ENCODE measurements at regions not wholly inside any gene's neighbourhood (a gene's known extent, or its start where the extent isn't known, plus 50 kb on each side); places are given as distances from the start of the nearest gene placed in this dataset.

DNA sequence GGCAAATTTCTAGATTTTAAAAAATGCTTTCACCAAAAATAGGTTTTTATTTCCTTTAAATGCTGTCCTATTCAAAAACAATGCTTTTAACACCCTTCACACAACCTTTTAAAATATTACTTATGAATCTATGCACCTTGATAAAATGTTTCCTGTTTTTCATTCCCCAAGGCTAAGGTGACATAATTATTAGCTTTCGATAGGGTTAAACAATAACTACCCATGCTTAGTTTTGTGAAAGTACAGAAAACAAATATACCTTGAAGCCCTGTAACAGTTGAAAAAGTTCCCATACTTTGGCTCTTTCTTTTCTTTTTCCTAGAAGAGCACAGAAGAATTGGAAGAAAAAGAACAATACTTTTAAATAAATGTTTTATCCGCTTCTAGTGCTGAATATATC lies 54.9 kb upstream of the ITPRID2 start:
- no peak for TF ChIP-seq POLR2A (IDR thresholded peaks at IDR 0.05)
- TF ChIP-seq, protein P1, sequence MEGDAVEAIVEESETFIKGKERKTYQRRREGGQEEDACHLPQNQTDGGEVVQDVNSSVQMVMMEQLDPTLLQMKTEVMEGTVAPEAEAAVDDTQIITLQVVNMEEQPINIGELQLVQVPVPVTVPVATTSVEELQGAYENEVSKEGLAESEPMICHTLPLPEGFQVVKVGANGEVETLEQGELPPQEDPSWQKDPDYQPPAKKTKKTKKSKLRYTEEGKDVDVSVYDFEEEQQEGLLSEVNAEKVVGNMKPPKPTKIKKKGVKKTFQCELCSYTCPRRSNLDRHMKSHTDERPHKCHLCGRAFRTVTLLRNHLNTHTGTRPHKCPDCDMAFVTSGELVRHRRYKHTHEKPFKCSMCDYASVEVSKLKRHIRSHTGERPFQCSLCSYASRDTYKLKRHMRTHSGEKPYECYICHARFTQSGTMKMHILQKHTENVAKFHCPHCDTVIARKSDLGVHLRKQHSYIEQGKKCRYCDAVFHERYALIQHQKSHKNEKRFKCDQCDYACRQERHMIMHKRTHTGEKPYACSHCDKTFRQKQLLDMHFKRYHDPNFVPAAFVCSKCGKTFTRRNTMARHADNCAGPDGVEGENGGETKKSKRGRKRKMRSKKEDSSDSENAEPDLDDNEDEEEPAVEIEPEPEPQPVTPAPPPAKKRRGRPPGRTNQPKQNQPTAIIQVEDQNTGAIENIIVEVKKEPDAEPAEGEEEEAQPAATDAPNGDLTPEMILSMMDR (IDR thresholded peaks at IDR 0.05): no peak
- DNase-seq: no peak
- 85 to 94% methylated on average over 2 of the region's 2 CpGs for WGBS, 2 donors
- no peaks in the 10 kb centered on the region for H3K4me1 ChIP-seq
- no peaks in the 10 kb centered on the region for H3K27me3 ChIP-seq
- intact Hi-C loops (cut with DNase I; ENCODE audit: low total_unique reads): no loop called here
- H3K9me3 ChIP-seq: no peaks in the 10 kb centered on the region
- H3K4me3 ChIP-seq: no peak overlapping the region
- no peaks in the 10 kb centered on the region for H3K36me3 ChIP-seq (ENCODE audit: low read depth, missing control alignments)
- H3K27ac ChIP-seq: no peak overlapping the region

DNA sequence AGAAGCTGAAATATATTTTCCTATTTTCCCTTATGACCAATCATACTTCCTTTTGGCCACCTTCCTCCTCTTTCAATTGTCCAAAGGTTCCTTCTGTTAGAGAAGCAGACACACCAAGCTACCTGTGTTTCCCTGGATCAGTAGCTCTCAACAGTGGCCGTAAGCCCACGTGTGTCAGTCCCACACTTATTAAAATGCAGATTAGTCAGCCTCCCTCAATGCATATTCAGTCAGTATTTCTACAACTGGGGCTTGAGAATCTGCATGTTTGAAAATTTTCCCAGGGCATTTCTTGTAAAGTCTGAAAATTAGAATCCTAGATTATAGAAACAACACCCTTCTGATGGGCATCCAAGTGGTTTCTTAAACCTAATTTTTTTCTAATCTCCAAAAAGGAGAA lies 54.0 kb upstream of the ITPRID2 start:
- no peaks in the 10 kb centered on the region for H3K4me1 ChIP-seq
- DNase-seq: no peak
- no peak overlapping the region for H3K27ac ChIP-seq
- no peak for TF ChIP-seq POLR2A (IDR thresholded peaks at IDR 0.05)
- TF ChIP-seq, protein P1 (IDR thresholded peaks at IDR 0.05): no peak
- no peaks in the 10 kb centered on the region for H3K9me3 ChIP-seq
- WGBS, 2 donors: 81 to 90% methylated on average over 2 of the region's 2 CpGs
- intact Hi-C loops (cut with DNase I; ENCODE audit: low total_unique reads): no loop called here
- H3K27me3 ChIP-seq: no peaks in the 10 kb centered on the region
- H3K36me3 ChIP-seq (ENCODE audit: low read depth, missing control alignments): no peaks in the 10 kb centered on the region
- H3K4me3 ChIP-seq: no peak overlapping the region

DNA sequence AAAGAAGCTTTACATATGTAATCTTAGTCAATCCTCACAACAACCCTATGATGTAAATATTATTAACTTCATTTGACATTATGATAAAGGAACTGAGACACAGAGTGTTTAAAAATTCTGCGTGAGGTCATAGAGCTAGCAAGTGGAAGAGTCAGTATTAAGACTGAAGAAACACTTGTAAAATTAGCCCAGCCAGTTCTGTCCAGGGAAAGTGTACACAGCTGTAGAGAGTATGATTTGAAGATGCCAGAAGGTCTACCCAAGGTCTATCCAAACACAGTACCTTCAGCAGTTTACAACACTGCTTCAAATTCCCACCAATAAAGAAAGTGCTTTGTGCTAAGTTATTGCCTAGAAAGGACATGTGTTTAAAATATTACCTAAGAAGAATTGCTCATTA lies 51.7 kb upstream of the ITPRID2 start:
- DNase-seq: no peak
- intact Hi-C loops (cut with DNase I; ENCODE audit: low total_unique reads): no loop called here

DNA sequence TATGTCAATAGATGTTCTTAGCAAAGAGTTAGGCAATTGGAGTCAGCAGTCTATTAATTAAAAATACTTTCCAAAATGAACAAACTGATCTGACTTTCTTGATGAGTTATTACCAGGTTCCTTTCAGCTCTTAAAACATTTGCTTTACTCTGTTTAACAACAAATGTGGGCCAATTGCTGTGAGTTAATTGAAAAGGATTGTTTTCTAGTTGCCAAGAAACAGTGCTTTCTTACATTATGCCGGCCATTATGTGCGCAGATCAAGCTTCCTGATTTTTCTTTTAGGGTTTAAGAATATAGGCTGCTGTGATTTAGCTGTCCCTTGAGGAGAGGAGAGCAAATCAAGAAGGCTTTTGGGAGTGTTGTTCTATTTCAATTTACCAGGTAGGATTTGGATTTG lies 50.5 kb upstream of the ITPRID2 start:
- Histone ChIP-seq H3K27me3 (no peaks in the 10 kb centered on the region), H3K4me1 (no peaks in the 10 kb centered on the region), H3K4me3 (no peak overlapping the region), H3K27ac (no peak overlapping the region), H3K9me3 (no peaks in the 10 kb centered on the region), H3K36me3 (ENCODE audit: low read depth, missing control alignments) (no peaks in the 10 kb centered on the region)
- DNase-seq: no peak
- TF ChIP-seq, protein P1 (IDR thresholded peaks at IDR 0.05): no peak
- no peak for TF ChIP-seq POLR2A (IDR thresholded peaks at IDR 0.05)
- 71 to 72% methylated on average over 2 of the region's 2 CpGs for WGBS, 2 donors
- intact Hi-C loops (cut with DNase I; ENCODE audit: low total_unique reads): no loop called here

More for the DNA sequence above, 51.7 kb upstream of the ITPRID2 start:
- TF ChIP-seq, protein P1 (IDR thresholded peaks at IDR 0.05): no peak
- TF ChIP-seq POLR2A (IDR thresholded peaks at IDR 0.05): no peak
- Histone ChIP-seq H3K4me1 (no peaks in the 10 kb centered on the region), H3K4me3 (no peak overlapping the region), H3K27ac (no peak overlapping the region), H3K9me3 (no peaks in the 10 kb centered on the region), H3K36me3 (ENCODE audit: low read depth, missing control alignments) (no peaks in the 10 kb centered on the region), H3K27me3 (no peaks in the 10 kb centered on the region)
- WGBS, 2 donors: 96 to 97% methylated on average over 1 of the region's 1 CpG

Small RNA genes lying in the stretch of these regions (small RNA-seq; reads per million reads assigned to genes)
- 0 reads per million in 2 donors for gene RNU6ATAC19P
